ENCODE measurements at regions not wholly inside any gene's neighbourhood (a gene's known extent, or its start where the extent isn't known, plus 50 kb on each side); places are given as distances from the start of the nearest gene placed in this dataset.

- peak overlapping the region; percentile 83 for H3K27ac ChIP-seq (ENCODE audit: insufficient read depth, low read depth, low read length)
- H3K9me1 ChIP-seq (replicated peaks; ENCODE audit: control insufficient read depth, extremely low read depth, insufficient read depth, low read length), result no peaks in the 10 kb centered on the region
- H3K27me3 ChIP-seq (ENCODE audit: control insufficient read depth in 2 of 2, insufficient read depth in 2 of 2, low read length in 2 of 2), result no peaks in the 10 kb centered on the region
- peak overlapping the region; percentile 57 for H3K9ac ChIP-seq (replicated peaks; ENCODE audit: extremely low read depth, insufficient read depth, low read length)
- dilution Hi-C loops (cut with MboI; ENCODE audit: extremely low pct_ligation_motif_present, low sequenced_read_pairs), result no loop called here
- no peaks in the 10 kb centered on the region for H3K9me3 ChIP-seq (replicated peaks; ENCODE audit: control insufficient read depth, insufficient read depth, low read length)
- no peak overlapping the region for H2AFZ ChIP-seq (ENCODE audit: low read depth, low read length)
- H4K20me1 ChIP-seq (replicated peaks; ENCODE audit: control insufficient read depth, extremely low read depth, insufficient read depth, low read length), result no peaks in the 10 kb centered on the region
- ChIA-PET CTCF (interaction anchor here (0.8 to 1.6 kb wide), 6 partner anchors 8 to 218 kb away, joined by 3 to 8 read pairs (median 4); partner anchors contain the start of gene MED13L), POLR2A (interaction anchor here (0.7 to 1.2 kb wide), 3 partner anchors 21 to 75 kb away, joined by 3 to 11 read pairs (median 3); no protein-coding TSS in a partner anchor)
- BruUV-seq (replicated peaks), result TSS peak; percentile 83
- H3K79me2 ChIP-seq (ENCODE audit: control insufficient read depth, insufficient read depth, low read length), result no peaks in the 10 kb centered on the region
- peak; percentile 33 for FAIRE-seq
- no peak for TF ChIP-seq MYC (IDR thresholded peaks at IDR 0.05; ENCODE audit: low read depth, low read length)
- no peak for TF ChIP-seq JUN (IDR thresholded peaks at IDR 0.05; ENCODE audit: borderline replicate concordance, insufficient read depth, insufficient read length, low read depth)
- TF ChIP-seq, protein P1, sequence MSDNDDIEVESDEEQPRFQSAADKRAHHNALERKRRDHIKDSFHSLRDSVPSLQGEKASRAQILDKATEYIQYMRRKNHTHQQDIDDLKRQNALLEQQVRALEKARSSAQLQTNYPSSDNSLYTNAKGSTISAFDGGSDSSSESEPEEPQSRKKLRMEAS (IDR thresholded peaks at IDR 0.05; ENCODE audit: insufficient read depth, insufficient read length), result no peak
- TF ChIP-seq FOS (IDR thresholded peaks at IDR 0.05; ENCODE audit: borderline replicate concordance, insufficient read depth, low read length), result no peak
- H3K4me2 ChIP-seq (ENCODE audit: insufficient read depth, low read length), result peak overlapping the region; percentile 23
- intact Hi-C loops (cut with micrococcal nuclease), result loop anchor here (5.0 kb wide), 1 partner anchor 239 kb away; no protein-coding TSS in a partner anchor
- no peak for DNase-seq (ENCODE audit: low read depth, low spot score)
- H3K4me3 ChIP-seq (replicated peaks in 1 of 3; ENCODE audit: insufficient read depth in 1 of 3, low read depth in 1 of 3, low read length in 3 of 3), result no peak overlapping the region
- H3K4me1 ChIP-seq (ENCODE audit: control insufficient read depth, extremely low read depth, insufficient read depth, low read length), result peaks cover 40% of the 10 kb centered on the region
- no peaks in the 10 kb centered on the region for H3K36me3 ChIP-seq (ENCODE audit: control insufficient read depth in 2 of 2, extremely low read depth in 1 of 2, insufficient read depth in 2 of 2, low read length in 2 of 2)
Measured at GRCh38 chr12:116381240-116381743, 103.8 kb upstream of the MED13L start.

DNA sequence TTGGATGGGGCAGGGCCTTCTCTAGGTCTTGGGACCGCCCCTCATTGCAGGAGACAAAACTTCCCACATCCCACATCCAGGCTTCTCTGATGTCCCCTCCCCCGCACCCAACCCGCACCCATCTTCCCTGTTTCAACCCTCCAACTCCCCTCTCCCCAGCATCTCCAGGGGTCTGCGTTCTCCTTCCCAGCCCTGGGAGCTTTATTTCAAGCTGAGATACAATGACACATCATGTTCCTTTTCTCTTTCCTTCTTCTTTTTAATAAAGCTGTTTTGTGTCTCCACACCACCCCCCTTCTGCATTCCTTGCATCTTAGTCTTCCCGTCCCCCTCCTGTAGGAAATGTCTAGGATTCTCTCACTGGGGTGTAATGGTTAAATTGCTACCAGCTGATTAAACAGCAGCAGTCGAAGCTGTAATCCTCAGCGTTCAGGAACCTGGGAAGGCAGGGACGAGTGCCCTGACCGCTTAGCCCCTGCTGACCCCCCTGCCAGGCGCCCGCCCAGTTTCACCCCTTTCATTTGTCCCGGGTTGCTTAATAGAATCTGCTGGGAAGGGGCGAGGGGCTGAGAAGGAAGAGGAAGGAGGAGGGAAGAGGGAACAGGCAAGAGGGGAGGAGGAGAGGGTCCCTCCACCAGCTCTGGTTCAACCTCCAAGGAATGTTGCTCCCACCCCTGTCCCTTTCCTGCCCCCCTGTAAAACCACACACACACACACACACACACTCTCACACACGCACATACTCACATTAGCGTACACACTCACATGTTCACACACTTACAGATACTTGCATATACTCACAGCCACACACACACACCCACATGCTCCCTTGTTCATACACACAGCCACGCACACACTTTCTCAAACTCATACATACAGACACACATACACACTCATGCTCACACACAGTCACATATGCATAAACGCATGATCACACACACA, 104.5 kb upstream of the MED13L start:
- no peaks in the 10 kb centered on the region for H3K27me3 ChIP-seq (ENCODE audit: control insufficient read depth in 2 of 2, insufficient read depth in 2 of 2, low read length in 2 of 2)
- peak overlapping the region; percentile 83 for H3K27ac ChIP-seq (ENCODE audit: insufficient read depth, low read depth, low read length)
- H3K9me1 ChIP-seq (replicated peaks; ENCODE audit: control insufficient read depth, extremely low read depth, insufficient read depth, low read length), result no peaks in the 10 kb centered on the region
- TF ChIP-seq GATA2 (IDR thresholded peaks at IDR 0.05; ENCODE audit: insufficient read depth, insufficient read length, low read depth, low read length) (peak; percentile 45), POLR2A (IDR thresholded peaks at IDR 0.05; ENCODE audit: low read depth, low read length) (no peak), JUN (IDR thresholded peaks at IDR 0.05; ENCODE audit: borderline replicate concordance, insufficient read depth, insufficient read length, low read depth) (peak; percentile 94), EZH2 (IDR thresholded peaks at IDR 0.05; ENCODE audit: borderline replicate concordance, low read depth, low read length, severe bottlenecking) (no peak), MYC (IDR thresholded peaks at IDR 0.05; ENCODE audit: low read depth, low read length) (no peak), FOS (IDR thresholded peaks at IDR 0.05; ENCODE audit: borderline replicate concordance, insufficient read depth, low read length) (peak; percentile 91), POLR2AphosphoS5 (IDR thresholded peaks at IDR 0.05; ENCODE audit: insufficient read depth, low read depth, low read length) (peak; percentile 94)
- TF ChIP-seq, protein P2, sequence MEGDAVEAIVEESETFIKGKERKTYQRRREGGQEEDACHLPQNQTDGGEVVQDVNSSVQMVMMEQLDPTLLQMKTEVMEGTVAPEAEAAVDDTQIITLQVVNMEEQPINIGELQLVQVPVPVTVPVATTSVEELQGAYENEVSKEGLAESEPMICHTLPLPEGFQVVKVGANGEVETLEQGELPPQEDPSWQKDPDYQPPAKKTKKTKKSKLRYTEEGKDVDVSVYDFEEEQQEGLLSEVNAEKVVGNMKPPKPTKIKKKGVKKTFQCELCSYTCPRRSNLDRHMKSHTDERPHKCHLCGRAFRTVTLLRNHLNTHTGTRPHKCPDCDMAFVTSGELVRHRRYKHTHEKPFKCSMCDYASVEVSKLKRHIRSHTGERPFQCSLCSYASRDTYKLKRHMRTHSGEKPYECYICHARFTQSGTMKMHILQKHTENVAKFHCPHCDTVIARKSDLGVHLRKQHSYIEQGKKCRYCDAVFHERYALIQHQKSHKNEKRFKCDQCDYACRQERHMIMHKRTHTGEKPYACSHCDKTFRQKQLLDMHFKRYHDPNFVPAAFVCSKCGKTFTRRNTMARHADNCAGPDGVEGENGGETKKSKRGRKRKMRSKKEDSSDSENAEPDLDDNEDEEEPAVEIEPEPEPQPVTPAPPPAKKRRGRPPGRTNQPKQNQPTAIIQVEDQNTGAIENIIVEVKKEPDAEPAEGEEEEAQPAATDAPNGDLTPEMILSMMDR (IDR thresholded peaks at IDR 0.05; ENCODE audit: extremely low read depth in 1 of 2, insufficient read depth in 1 of 2, low read depth in 1 of 2, low read length in 2 of 2), result no peak
- TF ChIP-seq, protein P1 (IDR thresholded peaks at IDR 0.05; ENCODE audit: insufficient read depth, insufficient read length), result no peak
- FAIRE-seq, result peak; percentile 78
- H3K9ac ChIP-seq (replicated peaks; ENCODE audit: extremely low read depth, insufficient read depth, low read length), result peak overlapping the region; percentile 57
- peak overlapping the region; percentile 2 for H2AFZ ChIP-seq (ENCODE audit: low read depth, low read length)
- H4K20me1 ChIP-seq (replicated peaks; ENCODE audit: control insufficient read depth, extremely low read depth, insufficient read depth, low read length), result no peaks in the 10 kb centered on the region
- peak; percentile 89 for DNase-seq (ENCODE audit: low read depth, low spot score)
- no peaks in the 10 kb centered on the region for H3K79me2 ChIP-seq (ENCODE audit: control insufficient read depth, insufficient read depth, low read length)
- ChIA-PET CTCF (interaction anchor here (0.8 to 1.6 kb wide), 6 partner anchors 9 to 217 kb away, joined by 3 to 8 read pairs (median 4); partner anchors contain the start of gene MED13L), POLR2A (interaction anchor here (0.7 to 1.2 kb wide), 3 partner anchors 20 to 74 kb away, joined by 3 to 11 read pairs (median 3); no protein-coding TSS in a partner anchor)
- H3K4me2 ChIP-seq (ENCODE audit: insufficient read depth, low read length), result peak overlapping the region; percentile 23
- dilution Hi-C loops (cut with MboI; ENCODE audit: extremely low pct_ligation_motif_present, low sequenced_read_pairs), result no loop called here
- no peak overlapping the region for H3K4me3 ChIP-seq (replicated peaks in 1 of 3; ENCODE audit: insufficient read depth in 1 of 3, low read depth in 1 of 3, low read length in 3 of 3)
- intact Hi-C loops (cut with micrococcal nuclease), result loop anchor here (1.0 to 5.0 kb wide), 6 partner anchors 23 to 383 kb away; no protein-coding TSS in a partner anchor
- peaks cover 33% of the 10 kb centered on the region for H3K4me1 ChIP-seq (ENCODE audit: control insufficient read depth, extremely low read depth, insufficient read depth, low read length)
- H3K9me3 ChIP-seq (replicated peaks; ENCODE audit: control insufficient read depth, insufficient read depth, low read length), result no peaks in the 10 kb centered on the region
- H3K36me3 ChIP-seq (ENCODE audit: control insufficient read depth in 2 of 2, extremely low read depth in 1 of 2, insufficient read depth in 2 of 2, low read length in 2 of 2), result no peaks in the 10 kb centered on the region
- TSS peak; percentile 86 for BruUV-seq (replicated peaks)
